CD4-positive, CD25-positive, alpha-beta regulatory T cell (primary cell): ENCODE measurements at regions not wholly inside any gene's neighbourhood (a gene's known extent, or its start where the extent isn't known, plus 50 kb on each side); places are given as distances from the start of the nearest gene placed in this dataset.
A peak's percentile ranks its signal among the peaks of the same experiment; 100 is the strongest.

ENCODE experiments used
- ATAC-seq, 2 donors: fragments of 150-1000 bp; cut with Tn5 transposase; one replicate each; pipeline ENCODE4 v1.10.0; 2021; ENCODE audit warnings: low read depth in 2 of 2, moderate number of reproducible peaks in 2 of 2, moderate library complexity in 1 of 2
- DNase-seq, 3 donors: peaks; one replicate each; pipeline versions ENCODE4 v3.0.0 to v3.0.0-alpha.2; 2012 to 2022; ENCODE audit warnings: mixed read lengths in 1 of 3
- H3K27ac ChIP-seq: one replicate; pipeline ENCODE4 v1.7.0; 2013; ENCODE audit warnings: mild to moderate bottlenecking, low read length; ENCODE audit not compliant: insufficient read depth, poor library complexity, severe bottlenecking
- H3K27me3 ChIP-seq: one replicate; pipeline ENCODE4 v1.7.0; 2013; ENCODE audit warnings: low read length; ENCODE audit not compliant: control insufficient read depth, insufficient read depth
- H3K36me3 ChIP-seq: one replicate; pipeline ENCODE4 v1.7.0; 2013; ENCODE audit warnings: mild to moderate bottlenecking, low read length, moderate library complexity; ENCODE audit not compliant: control insufficient read depth, insufficient read depth
- H3K4me1 ChIP-seq: 2 replicates; pipeline ENCODE4 v1.7.0; 2013; ENCODE audit warnings: mild to moderate bottlenecking, low read length; ENCODE audit not compliant: insufficient read depth, control insufficient read depth, poor library complexity, severe bottlenecking
- H3K4me3 ChIP-seq: one replicate; pipeline ENCODE4 v1.7.0; 2013; ENCODE audit warnings: low read depth, mild to moderate bottlenecking, low read length, moderate library complexity
- H3K9me3 ChIP-seq, 2 experiments: 1 replicate in 1 of 2; 2 replicates in 1 of 2; pipeline ENCODE4 v1.7.0; 2013; ENCODE audit warnings: low read length in 2 of 2, mild to moderate bottlenecking in 1 of 2, moderate library complexity in 1 of 2; ENCODE audit not compliant: control insufficient read depth in 2 of 2
- H3K27ac Mint-ChIP-seq, 3 donors: one replicate each; pipeline ENCODE4 v1.8.0; 2020 to 2022; ENCODE audit warnings: mild to moderate bottlenecking in 3 of 3, mixed read lengths in 3 of 3, moderate library complexity in 2 of 3
- H3K27me3 Mint-ChIP-seq: one replicate; pipeline ENCODE4 v1.8.0; 2022; ENCODE audit warnings: mild to moderate bottlenecking, mixed read lengths
- H3K36me3 Mint-ChIP-seq: one replicate; pipeline ENCODE4 v1.8.0; 2020; ENCODE audit warnings: mixed read lengths
- H3K4me1 Mint-ChIP-seq, 4 donors: one replicate each; pipeline ENCODE4 v1.8.0; 2020 to 2022; ENCODE audit warnings: mixed read lengths in 4 of 4, mild to moderate bottlenecking in 1 of 4
- H3K4me3 Mint-ChIP-seq, 4 donors: one replicate each; pipeline ENCODE4 v1.8.0; 2020 to 2022; ENCODE audit warnings: mild to moderate bottlenecking in 4 of 4, mixed read lengths in 4 of 4, moderate library complexity in 3 of 4
- H3K9me3 Mint-ChIP-seq, 7 donors: one replicate each; pipeline ENCODE4 v1.8.0; 2020 to 2022; ENCODE audit warnings: mixed read lengths in 7 of 7, mild to moderate bottlenecking in 3 of 7, moderate library complexity in 2 of 7

DNA sequence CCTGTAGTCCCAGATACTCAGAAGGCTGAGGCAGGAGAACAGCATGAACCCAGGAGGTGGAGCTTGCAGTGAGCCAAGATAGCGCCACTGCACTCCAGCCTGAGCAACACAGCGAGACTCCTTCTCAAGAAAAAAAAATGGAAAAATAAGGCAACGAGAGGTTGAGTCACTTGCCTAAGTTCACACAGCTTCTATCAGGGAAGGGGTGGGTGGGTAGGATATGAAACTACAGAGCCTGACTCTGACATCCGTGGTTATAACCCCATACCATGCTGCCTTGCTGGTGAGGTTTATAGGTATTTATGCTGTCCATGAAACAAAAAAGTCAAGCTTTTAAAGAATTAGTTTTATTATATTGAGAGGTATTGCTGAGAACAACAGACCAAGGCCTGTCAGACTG, 61.5 kb upstream of the RAB4A start:
- Mint-ChIP-seq H3K27me3 (peaks cover 10% of the 10 kb centered on the region), H3K27ac (no peak overlapping the region), H3K4me3 (no peak overlapping the region), H3K9me3 (no peaks in the 10 kb centered on the region), H3K4me1 (peaks cover 0 to 11% (median 0%) of the 10 kb centered on the region in 4 donors), H3K36me3 (no peaks in the 10 kb centered on the region)
- no peaks in the 10 kb centered on the region for H3K4me1 ChIP-seq
- H3K36me3 ChIP-seq, result no peaks in the 10 kb centered on the region
- no peaks in the 10 kb centered on the region for H3K9me3 ChIP-seq
- ATAC-seq (no peak), DNase-seq (peak in 1 of 3 donors; percentile 40)
- H3K27me3 ChIP-seq, result no peaks in the 10 kb centered on the region
- H3K27ac ChIP-seq, result no peak overlapping the region
- H3K4me3 ChIP-seq, result no peak overlapping the region

DNA sequence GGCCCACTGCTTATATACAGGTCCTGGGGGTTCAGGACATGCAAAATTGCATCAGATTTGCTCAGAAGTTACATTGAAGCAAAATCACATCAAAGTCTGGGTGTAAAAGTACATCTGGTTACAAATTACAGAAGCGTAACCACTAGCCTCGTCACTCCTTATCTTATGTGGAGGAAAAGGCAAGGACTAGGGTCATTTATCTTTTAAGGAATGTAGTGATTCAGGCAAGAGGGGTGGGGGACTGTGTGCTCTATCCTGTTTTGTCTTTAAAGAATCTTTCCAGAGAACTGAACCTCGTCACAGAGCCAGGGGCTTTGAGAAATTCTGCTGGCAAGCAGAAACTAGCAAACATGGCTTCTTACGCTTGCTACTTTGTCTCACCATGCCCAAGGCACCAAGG, 61.1 kb upstream of the RAB4A start:
- no peaks in the 10 kb centered on the region for H3K9me3 Mint-ChIP-seq
- H3K4me1 Mint-ChIP-seq, result peaks cover 0 to 8% (median 0%) of the 10 kb centered on the region in 4 donors
- Histone ChIP-seq H3K4me1 (no peaks in the 10 kb centered on the region), H3K27ac (no peak overlapping the region), H3K36me3 (no peaks in the 10 kb centered on the region), H3K4me3 (no peak overlapping the region), H3K27me3 (no peaks in the 10 kb centered on the region), H3K9me3 (no peaks in the 10 kb centered on the region)
- no peak overlapping the region for H3K27ac Mint-ChIP-seq
- peaks cover 10% of the 10 kb centered on the region for H3K27me3 Mint-ChIP-seq
- H3K4me3 Mint-ChIP-seq, result no peak overlapping the region
- no peaks in the 10 kb centered on the region for H3K36me3 Mint-ChIP-seq
- ATAC-seq (no peak), DNase-seq (no peak)

DNA sequence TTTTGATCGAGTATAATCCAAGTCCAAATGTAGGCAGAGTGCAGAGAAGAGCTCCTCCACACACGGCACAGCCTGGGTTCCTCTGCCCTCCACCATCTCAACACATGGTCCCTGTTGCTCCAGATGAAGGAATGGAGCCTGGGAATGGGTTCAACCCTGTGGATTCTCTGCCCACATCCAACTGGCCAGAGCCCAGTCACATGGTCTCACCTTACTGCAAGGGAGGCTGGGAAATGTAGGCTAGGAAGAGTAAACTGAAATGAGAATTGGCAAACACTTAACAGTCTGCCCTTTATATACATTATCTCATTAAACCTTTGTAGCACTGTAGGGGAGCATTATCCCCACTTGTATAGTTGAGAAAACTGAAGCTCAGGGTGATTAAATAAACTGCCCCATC, 60.1 kb upstream of the RAB4A start:
- Mint-ChIP-seq H3K27ac (no peak overlapping the region), H3K4me3 (no peak overlapping the region), H3K4me1 (peaks cover 0 to 4% (median 0%) of the 10 kb centered on the region in 4 donors), H3K27me3 (peaks cover 10% of the 10 kb centered on the region), H3K36me3 (no peaks in the 10 kb centered on the region), H3K9me3 (no peaks in the 10 kb centered on the region)
- no peak for ATAC-seq
- no peaks in the 10 kb centered on the region for H3K27me3 ChIP-seq
- H3K4me1 ChIP-seq, result no peaks in the 10 kb centered on the region
- H3K27ac ChIP-seq, result no peak overlapping the region
- DNase-seq, result no peak
- no peaks in the 10 kb centered on the region for H3K9me3 ChIP-seq
- no peaks in the 10 kb centered on the region for H3K36me3 ChIP-seq
- H3K4me3 ChIP-seq, result no peak overlapping the region

DNA sequence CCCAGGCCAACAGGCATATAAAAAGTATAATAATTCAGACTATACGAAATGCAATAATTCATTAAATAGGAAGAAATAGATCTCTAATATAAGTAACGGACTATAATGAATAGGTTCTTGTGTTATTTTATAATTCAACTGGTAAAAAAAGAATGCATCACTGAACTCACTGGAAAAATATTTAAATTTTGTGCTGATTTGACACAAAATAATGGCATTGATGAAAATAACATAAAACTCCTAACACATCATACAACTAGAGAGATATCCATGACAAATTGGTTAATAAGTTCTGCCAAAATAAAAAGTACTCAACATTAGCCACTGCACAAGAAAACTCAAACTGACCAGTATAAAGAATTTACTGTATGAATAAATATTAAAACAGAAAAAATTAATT, 57.1 kb upstream of the RAB4A start:
- Histone ChIP-seq H3K4me1 (no peaks in the 10 kb centered on the region), H3K27ac (no peak overlapping the region), H3K27me3 (no peaks in the 10 kb centered on the region), H3K36me3 (no peaks in the 10 kb centered on the region), H3K9me3 (no peaks in the 10 kb centered on the region), H3K4me3 (no peak overlapping the region)
- Mint-ChIP-seq H3K9me3 (no peaks in the 10 kb centered on the region), H3K36me3 (no peaks in the 10 kb centered on the region), H3K27me3 (no peaks in the 10 kb centered on the region), H3K4me1 (no peaks in the 10 kb centered on the region), H3K4me3 (no peak overlapping the region), H3K27ac (no peak overlapping the region)
- no peak for ATAC-seq
- DNase-seq, result no peak

DNA sequence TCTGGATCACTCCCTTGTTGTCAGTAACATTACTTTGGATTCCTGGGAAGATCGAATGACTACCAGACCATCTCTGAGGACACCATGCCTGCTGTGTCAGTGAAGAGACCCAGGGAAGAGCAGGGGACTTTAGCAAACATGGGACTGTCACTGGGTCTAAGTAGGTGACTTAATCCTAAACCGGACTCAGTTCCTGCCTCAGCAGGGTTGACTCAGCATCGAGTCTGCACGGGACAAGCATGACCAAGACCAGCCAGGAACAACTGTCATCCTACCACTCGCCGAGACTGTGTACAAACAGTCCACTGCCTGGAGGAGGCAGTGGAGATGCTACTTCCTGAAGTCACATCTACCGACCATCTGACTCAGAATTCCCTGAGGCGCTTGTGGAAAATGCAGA, 53.2 kb upstream of the RAB4A start:
- Mint-ChIP-seq H3K27ac (no peak overlapping the region), H3K36me3 (no peaks in the 10 kb centered on the region), H3K4me3 (no peak overlapping the region), H3K4me1 (no peaks in the 10 kb centered on the region), H3K9me3 (no peaks in the 10 kb centered on the region), H3K27me3 (no peaks in the 10 kb centered on the region)
- no peak for ATAC-seq
- no peak overlapping the region for H3K27ac ChIP-seq
- H3K4me1 ChIP-seq, result no peaks in the 10 kb centered on the region
- no peaks in the 10 kb centered on the region for H3K9me3 ChIP-seq
- H3K4me3 ChIP-seq, result no peak overlapping the region
- no peak for DNase-seq
- H3K27me3 ChIP-seq, result no peaks in the 10 kb centered on the region
- no peaks in the 10 kb centered on the region for H3K36me3 ChIP-seq

DNA sequence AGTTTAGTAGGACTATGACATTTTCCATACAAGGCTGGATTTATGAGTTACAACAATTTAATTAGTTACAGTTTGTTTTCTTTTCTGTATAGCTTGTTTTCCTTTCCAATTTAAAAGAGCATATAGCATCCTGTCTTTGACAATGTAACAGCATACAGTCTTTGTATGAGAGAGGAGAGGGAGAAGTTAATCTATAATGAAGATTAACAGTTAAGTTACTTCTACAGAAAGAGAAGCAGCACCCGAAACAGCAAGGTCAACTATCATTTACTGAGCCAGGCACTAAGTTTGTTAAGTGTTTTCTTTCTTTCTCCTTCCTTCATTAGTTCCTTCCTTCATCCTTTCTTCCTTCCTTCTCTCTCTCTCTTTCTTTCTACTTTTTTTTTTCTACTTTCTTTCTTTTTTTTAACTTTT, 52.3 kb upstream of the RAB4A start:
- H3K27ac Mint-ChIP-seq, result no peak overlapping the region

DNA sequence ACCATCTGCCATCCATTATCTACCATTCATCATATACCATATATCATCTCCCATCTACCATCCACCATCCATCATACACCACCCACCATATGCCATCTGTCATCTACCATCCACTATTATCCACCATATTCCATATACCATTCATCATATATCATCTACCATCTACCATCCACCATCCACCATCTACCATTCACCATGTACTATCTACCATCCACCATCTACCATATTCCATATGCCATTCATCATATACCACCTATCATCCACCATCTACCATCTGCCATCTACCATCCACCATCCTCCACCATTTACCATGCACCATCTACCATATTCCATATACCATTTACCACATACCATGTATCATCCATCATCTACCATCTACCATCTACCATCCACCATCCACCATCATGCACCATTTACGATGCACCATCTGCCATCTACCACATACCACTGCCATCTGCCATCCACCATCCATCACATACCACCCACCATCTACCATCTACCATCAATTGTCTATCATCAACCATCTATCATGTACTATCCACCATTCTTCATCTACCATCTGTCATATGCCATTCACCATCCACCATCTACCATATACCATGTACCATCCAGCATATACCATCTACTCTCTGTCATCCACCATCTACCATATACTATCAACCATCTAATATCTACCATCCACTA, 50.6 kb upstream of the RAB4A start:
- Histone ChIP-seq H3K9me3 (no peaks in the 10 kb centered on the region), H3K36me3 (no peaks in the 10 kb centered on the region), H3K27ac (no peak overlapping the region), H3K4me3 (no peak overlapping the region), H3K4me1 (no peaks in the 10 kb centered on the region), H3K27me3 (no peaks in the 10 kb centered on the region)
- no peaks in the 10 kb centered on the region for H3K4me1 Mint-ChIP-seq
- H3K9me3 Mint-ChIP-seq, result no peaks in the 10 kb centered on the region
- no peak overlapping the region for H3K27ac Mint-ChIP-seq
- H3K36me3 Mint-ChIP-seq, result no peaks in the 10 kb centered on the region
- no peak for ATAC-seq
- H3K4me3 Mint-ChIP-seq, result no peak overlapping the region
- H3K27me3 Mint-ChIP-seq, result no peaks in the 10 kb centered on the region
- DNase-seq, result no peak

More for the DNA sequence above, 52.3 kb upstream of the RAB4A start:
- DNase-seq (no peak), ATAC-seq (no peak)
- Histone ChIP-seq H3K36me3 (no peaks in the 10 kb centered on the region), H3K27me3 (no peaks in the 10 kb centered on the region), H3K9me3 (no peaks in the 10 kb centered on the region), H3K4me1 (no peaks in the 10 kb centered on the region), H3K27ac (no peak overlapping the region), H3K4me3 (no peak overlapping the region)
- Mint-ChIP-seq H3K4me1 (no peaks in the 10 kb centered on the region), H3K9me3 (no peaks in the 10 kb centered on the region), H3K27me3 (no peaks in the 10 kb centered on the region), H3K36me3 (no peaks in the 10 kb centered on the region), H3K4me3 (no peak overlapping the region)
